ENCODE measurements at regions not wholly inside any gene's neighbourhood (a gene's known extent, or its start where the extent isn't known, plus 50 kb on each side); places are given as distances from the start of the nearest gene placed in this dataset.

- H3K27ac Mint-ChIP-seq: no peak overlapping the region
- ATAC-seq (ENCODE audit: poor library complexity) (no peak), DNase-seq (no peak)
These were observed 155.2 kb downstream of the KITLG start for GRCh38 chr12:88424791-88425730.

DNA sequence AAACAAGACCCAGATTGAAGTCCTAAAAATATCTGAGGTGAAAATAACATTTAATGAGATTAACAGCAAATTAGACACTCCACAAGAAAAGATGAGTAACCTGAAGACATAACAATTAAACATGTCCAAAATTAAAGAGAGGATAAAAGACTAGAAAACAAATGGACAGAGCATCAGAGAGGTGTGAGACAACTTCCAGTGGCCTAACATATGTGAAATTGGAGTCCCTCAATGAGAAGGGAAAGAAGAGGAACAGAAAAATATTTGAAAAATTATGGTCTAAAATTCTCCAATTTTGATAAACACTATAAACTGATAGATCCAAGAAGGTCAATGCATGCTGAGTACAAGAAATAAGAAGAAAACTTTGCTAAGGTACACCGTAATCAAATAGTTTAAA is 151.9 kb downstream of the KITLG start:
- POLR2A ChIA-PET: no interaction called here
- H3K4me1 Mint-ChIP-seq (ENCODE audit: low read depth): no peaks in the 10 kb centered on the region

More at GRCh38 chr12:88424791-88425730, 155.2 kb downstream of the KITLG start:
- Mint-ChIP-seq H3K4me3 (no peak overlapping the region), H3K9me3 (peaks cover 3% of the 10 kb centered on the region), H3K27me3 (no peaks in the 10 kb centered on the region), H3K4me1 (ENCODE audit: low read depth) (no peaks in the 10 kb centered on the region), H3K36me3 (ENCODE audit: low read depth) (no peaks in the 10 kb centered on the region)
- POLR2A ChIA-PET: no interaction called here
- intact Hi-C loops (cut with DNase I, micrococcal nuclease): no loop called here
- TF ChIP-seq CTCF (IDR thresholded peaks at IDR 0.05): no peak
- Histone ChIP-seq H3K9me3 (ENCODE audit: control insufficient read depth in 1 of 2, insufficient read depth in 1 of 2, low read length in 2 of 2) (no peaks in the 10 kb centered on the region), H3K27me3 (ENCODE audit: control insufficient read depth in 1 of 2, insufficient read depth in 2 of 2, low read length in 2 of 2) (no peaks in the 10 kb centered on the region), H3K4me1 (ENCODE audit: insufficient read depth, low read length) (no peaks in the 10 kb centered on the region), H3K4me3 (ENCODE audit: low read length) (no peak overlapping the region), H3K27ac (ENCODE audit: low read depth in 1 of 2, low read length in 2 of 2) (no peak overlapping the region), H3K36me3 (ENCODE audit: insufficient read depth, low read length) (no peaks in the 10 kb centered on the region)
- CTCF ChIA-PET: no interaction called here

GRCh38 chr12:88431246-88431645 is 149.0 kb downstream of the KITLG start:
- intact Hi-C loops (cut with DNase I, micrococcal nuclease): no loop called here
- Histone ChIP-seq H3K4me1 (ENCODE audit: insufficient read depth, low read length) (no peaks in the 10 kb centered on the region), H3K27me3 (ENCODE audit: control insufficient read depth in 1 of 2, insufficient read depth in 2 of 2, low read length in 2 of 2) (no peaks in the 10 kb centered on the region), H3K9me3 (ENCODE audit: control insufficient read depth in 1 of 2, insufficient read depth in 1 of 2, low read length in 2 of 2) (no peaks in the 10 kb centered on the region), H3K27ac (ENCODE audit: low read depth in 1 of 2, low read length in 2 of 2) (no peak overlapping the region), H3K4me3 (ENCODE audit: low read length) (no peak overlapping the region), H3K36me3 (ENCODE audit: insufficient read depth, low read length) (no peaks in the 10 kb centered on the region)
- Mint-ChIP-seq H3K27me3 (no peaks in the 10 kb centered on the region), H3K4me1 (ENCODE audit: low read depth) (no peaks in the 10 kb centered on the region), H3K9me3 (peaks cover 3% of the 10 kb centered on the region), H3K4me3 (no peak overlapping the region), H3K36me3 (ENCODE audit: low read depth) (no peaks in the 10 kb centered on the region), H3K27ac (no peak overlapping the region)
- CTCF ChIA-PET: no interaction called here
- no peak for DNase-seq
- no peak for ATAC-seq (ENCODE audit: poor library complexity)
- no peak for TF ChIP-seq CTCF (IDR thresholded peaks at IDR 0.05)
- POLR2A ChIA-PET: no interaction called here

More for the DNA sequence above, 151.9 kb downstream of the KITLG start:
- no peak for TF ChIP-seq CTCF (IDR thresholded peaks at IDR 0.05)
- H3K27ac Mint-ChIP-seq: no peak overlapping the region
- peaks cover 3% of the 10 kb centered on the region for H3K9me3 Mint-ChIP-seq
- H3K4me3 Mint-ChIP-seq: no peak overlapping the region
- H3K4me3 ChIP-seq (ENCODE audit: low read length): no peak overlapping the region
- CTCF ChIA-PET: no interaction called here
- no peak overlapping the region for H3K27ac ChIP-seq (ENCODE audit: low read depth in 1 of 2, low read length in 2 of 2)
- DNase-seq: no peak
- no peak for ATAC-seq (ENCODE audit: poor library complexity)
- H3K27me3 Mint-ChIP-seq: no peaks in the 10 kb centered on the region
- no peaks in the 10 kb centered on the region for H3K9me3 ChIP-seq (ENCODE audit: control insufficient read depth in 1 of 2, insufficient read depth in 1 of 2, low read length in 2 of 2)
- no peaks in the 10 kb centered on the region for H3K36me3 ChIP-seq (ENCODE audit: insufficient read depth, low read length)
- no peaks in the 10 kb centered on the region for H3K36me3 Mint-ChIP-seq (ENCODE audit: low read depth)
- intact Hi-C loops (cut with DNase I, micrococcal nuclease): no loop called here
- H3K27me3 ChIP-seq (ENCODE audit: control insufficient read depth in 1 of 2, insufficient read depth in 2 of 2, low read length in 2 of 2): no peaks in the 10 kb centered on the region
- H3K4me1 ChIP-seq (ENCODE audit: insufficient read depth, low read length): no peaks in the 10 kb centered on the region
